Peyer's patch (tissue), 4 donors: ENCODE measurements at regions not wholly inside any gene's neighbourhood (a gene's known extent, or its start where the extent isn't known, plus 50 kb on each side); places are given as distances from the start of the nearest gene placed in this dataset.

Experiments
- DNase-seq, 3 donors: peaks; one replicate each; pipeline ENCODE4 v3.0.0-alpha.2; 2017 to 2019
- H3K27ac ChIP-seq, 4 donors: fragments of 200-600 bp; sonication (generic); one replicate each; pipeline ENCODE4 v1.5.1; 2016 to 2019
- H3K27me3 ChIP-seq, 2 donors: fragments of 200-600 bp; sonication (generic); one replicate each; pipeline ENCODE4 v1.5.1; 2019
- H3K36me3 ChIP-seq, 3 donors: fragments of 200-600 bp; sonication (generic); one replicate each; pipeline ENCODE4 v1.5.1; 2016 to 2019
- H3K4me1 ChIP-seq, 4 donors: fragments of 200-600 bp; sonication (generic); one replicate each; pipeline ENCODE4 v1.5.1; 2016 to 2019
- H3K4me3 ChIP-seq, 4 donors: fragments of 200-600 bp; sonication (generic); 1 replicate in 3 of 4; 2 replicates in 1 of 4; pipeline ENCODE4 v1.5.1; 2016 to 2019; ENCODE audit warnings: mild to moderate bottlenecking in 1 of 4
- H3K9me3 ChIP-seq, 4 donors: fragments of 200-600 bp; sonication (generic); one replicate each; pipeline ENCODE4 v1.5.1; 2016 to 2019; ENCODE audit warnings: mild to moderate bottlenecking in 1 of 4
- POLR2A ChIP-seq, 2 donors: fragments of 450-650 bp; IDR thresholded peaks; one replicate each; pipeline ENCODE4 v1.5.1; 2017; ENCODE audit warnings: antibody characterized with exemption in 2 of 2, mild to moderate bottlenecking in 2 of 2, moderate library complexity in 2 of 2
- TF ChIP-seq, protein P1 (sequence below), 6 experiments: fragments of 450-650 bp in 4 of 6; fragments of 200-600 bp in 2 of 6; sonication (generic) in 1 of 6; IDR thresholded peaks; one replicate each; pipeline ENCODE4 v1.5.1; 2017 to 2019; ENCODE audit warnings: antibody characterized with exemption in 6 of 6, mild to moderate bottlenecking in 3 of 6, moderate library complexity in 1 of 6

DNA sequence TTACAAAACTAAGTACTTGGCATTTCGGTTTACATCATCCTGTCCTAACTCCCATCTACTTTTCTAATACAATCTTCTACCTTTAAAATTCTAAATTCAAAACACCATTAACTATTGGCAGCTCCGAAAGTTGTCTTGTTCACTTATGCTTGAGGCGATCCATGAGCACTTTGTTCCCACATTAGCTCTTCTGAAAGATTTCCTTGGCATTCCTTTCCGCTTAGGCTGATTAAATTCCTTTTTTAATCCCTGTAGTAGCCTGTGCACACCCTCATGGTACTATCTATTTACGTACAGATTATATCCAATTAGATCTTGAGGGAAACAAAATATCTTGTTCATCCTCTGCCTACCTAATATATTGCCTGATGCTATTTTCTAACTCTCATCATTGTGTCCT, 480.7 kb downstream of the PRKD1 start:
- Histone ChIP-seq H3K27me3 (no peaks in the 10 kb centered on the region), H3K4me3 (no peak overlapping the region), H3K4me1 (no peaks in the 10 kb centered on the region), H3K36me3 (no peaks in the 10 kb centered on the region), H3K27ac (no peak overlapping the region), H3K9me3 (no peaks in the 10 kb centered on the region)
- no peak for TF ChIP-seq POLR2A (IDR thresholded peaks at IDR 0.05)
- TF ChIP-seq, protein P1, sequence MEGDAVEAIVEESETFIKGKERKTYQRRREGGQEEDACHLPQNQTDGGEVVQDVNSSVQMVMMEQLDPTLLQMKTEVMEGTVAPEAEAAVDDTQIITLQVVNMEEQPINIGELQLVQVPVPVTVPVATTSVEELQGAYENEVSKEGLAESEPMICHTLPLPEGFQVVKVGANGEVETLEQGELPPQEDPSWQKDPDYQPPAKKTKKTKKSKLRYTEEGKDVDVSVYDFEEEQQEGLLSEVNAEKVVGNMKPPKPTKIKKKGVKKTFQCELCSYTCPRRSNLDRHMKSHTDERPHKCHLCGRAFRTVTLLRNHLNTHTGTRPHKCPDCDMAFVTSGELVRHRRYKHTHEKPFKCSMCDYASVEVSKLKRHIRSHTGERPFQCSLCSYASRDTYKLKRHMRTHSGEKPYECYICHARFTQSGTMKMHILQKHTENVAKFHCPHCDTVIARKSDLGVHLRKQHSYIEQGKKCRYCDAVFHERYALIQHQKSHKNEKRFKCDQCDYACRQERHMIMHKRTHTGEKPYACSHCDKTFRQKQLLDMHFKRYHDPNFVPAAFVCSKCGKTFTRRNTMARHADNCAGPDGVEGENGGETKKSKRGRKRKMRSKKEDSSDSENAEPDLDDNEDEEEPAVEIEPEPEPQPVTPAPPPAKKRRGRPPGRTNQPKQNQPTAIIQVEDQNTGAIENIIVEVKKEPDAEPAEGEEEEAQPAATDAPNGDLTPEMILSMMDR (IDR thresholded peaks at IDR 0.05), result no peak
- no peak for DNase-seq

DNA sequence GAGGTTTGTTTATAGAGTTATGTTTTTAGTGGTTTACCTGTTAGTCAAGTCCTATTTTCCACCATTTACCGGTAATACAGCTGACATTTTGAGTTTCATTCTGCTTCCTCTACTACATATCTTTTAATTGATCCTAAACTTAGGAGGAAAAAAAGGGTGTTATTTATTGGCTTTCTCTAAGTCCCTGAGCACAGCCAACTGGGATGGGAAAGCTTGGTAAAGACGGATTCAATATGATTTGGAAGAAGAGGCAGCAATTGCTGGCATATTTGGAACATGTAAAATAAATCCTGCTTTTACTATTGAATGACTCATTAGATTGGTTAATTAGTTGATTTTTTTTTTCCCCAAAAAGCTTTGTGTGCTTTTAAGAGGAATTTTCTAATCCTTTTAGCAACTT, 475.7 kb downstream of the PRKD1 start:
- H3K9me3 ChIP-seq, result no peaks in the 10 kb centered on the region
- DNase-seq, result no peak
- H3K4me3 ChIP-seq, result no peak overlapping the region
- H3K27ac ChIP-seq, result no peak overlapping the region
- H3K27me3 ChIP-seq, result no peaks in the 10 kb centered on the region
- TF ChIP-seq, protein P1 (IDR thresholded peaks at IDR 0.05), result no peak
- no peak for TF ChIP-seq POLR2A (IDR thresholded peaks at IDR 0.05)
- H3K4me1 ChIP-seq, result no peaks in the 10 kb centered on the region
- no peaks in the 10 kb centered on the region for H3K36me3 ChIP-seq

DNA sequence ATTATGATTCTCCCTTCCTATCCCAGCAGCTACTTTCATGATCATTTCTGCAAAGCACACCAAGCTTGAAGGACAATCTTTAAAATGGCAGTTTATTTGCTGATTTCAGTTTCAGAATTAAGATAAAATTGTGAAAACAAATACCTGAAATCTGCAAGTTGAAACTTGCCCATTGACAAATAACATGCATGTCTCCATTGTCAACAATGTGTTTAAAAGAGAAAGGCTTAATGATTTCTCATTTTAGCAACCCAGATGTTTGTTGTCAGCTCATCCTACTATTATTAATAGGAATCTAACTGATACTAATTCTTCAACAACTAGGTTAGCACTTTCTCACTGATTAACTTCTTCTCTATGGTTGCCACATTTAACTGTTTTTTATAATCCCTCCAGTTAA, 474.6 kb downstream of the PRKD1 start:
- Histone ChIP-seq H3K9me3 (no peaks in the 10 kb centered on the region), H3K27ac (no peak overlapping the region), H3K36me3 (no peaks in the 10 kb centered on the region), H3K4me1 (no peaks in the 10 kb centered on the region), H3K27me3 (no peaks in the 10 kb centered on the region), H3K4me3 (no peak overlapping the region)
- no peak for DNase-seq
- TF ChIP-seq, protein P1 (IDR thresholded peaks at IDR 0.05), result no peak
- TF ChIP-seq POLR2A (IDR thresholded peaks at IDR 0.05), result no peak

DNA sequence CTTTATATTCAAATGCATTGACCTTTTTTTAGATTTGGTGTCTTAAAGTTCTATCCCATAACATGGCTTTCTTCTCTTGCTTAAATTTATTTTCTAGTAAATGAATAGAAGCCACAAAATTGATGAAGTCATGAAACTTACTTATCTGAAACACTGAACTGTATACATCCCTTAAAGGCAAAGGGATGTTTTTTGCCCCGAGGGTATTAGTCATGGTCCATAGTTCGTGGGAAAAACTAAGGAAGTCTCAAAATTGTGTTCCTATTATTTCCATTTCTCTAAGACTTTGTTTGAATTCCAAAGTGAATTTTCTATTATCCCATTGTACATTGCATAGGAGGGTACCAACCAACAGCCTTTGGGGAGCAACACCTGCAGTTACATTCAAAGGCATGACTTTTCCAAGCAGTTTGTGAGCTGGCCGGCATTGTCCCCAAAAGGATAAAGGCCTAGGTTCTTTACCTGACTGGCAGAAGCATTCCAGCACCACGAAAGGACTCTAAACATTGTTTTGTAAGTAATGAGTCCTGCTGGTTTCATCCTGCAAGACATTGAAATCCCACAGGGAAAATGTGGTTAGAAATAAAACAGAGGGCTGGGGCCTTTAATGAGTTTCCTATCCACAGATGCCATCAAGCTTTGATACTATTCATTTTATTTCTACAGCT, 473.5 kb downstream of the PRKD1 start:
- no peaks in the 10 kb centered on the region for H3K27me3 ChIP-seq
- H3K4me1 ChIP-seq, result no peaks in the 10 kb centered on the region
- H3K27ac ChIP-seq, result no peak overlapping the region
- H3K9me3 ChIP-seq, result no peaks in the 10 kb centered on the region
- H3K36me3 ChIP-seq, result no peaks in the 10 kb centered on the region
- no peak overlapping the region for H3K4me3 ChIP-seq
- no peak for DNase-seq
- TF ChIP-seq POLR2A (IDR thresholded peaks at IDR 0.05), result no peak
- TF ChIP-seq, protein P1 (IDR thresholded peaks at IDR 0.05), result no peak

DNA sequence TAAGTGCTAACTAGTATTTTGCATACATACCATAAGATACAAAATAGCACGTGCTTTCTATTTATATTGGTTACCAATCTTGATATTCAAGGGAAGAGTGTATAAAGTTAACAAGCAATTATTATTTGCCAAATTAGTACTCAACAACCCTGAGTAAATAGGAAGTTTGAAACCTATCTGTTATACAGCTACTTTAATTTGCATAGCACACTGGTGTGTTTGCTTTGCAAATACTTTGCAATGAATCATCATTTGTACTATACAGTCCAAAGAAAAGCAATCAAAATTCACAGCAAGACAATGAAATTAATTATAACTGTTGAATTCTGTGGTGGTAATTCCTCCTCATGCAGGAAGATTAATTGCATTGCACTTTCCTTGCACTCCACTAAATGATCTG, 469.1 kb downstream of the PRKD1 start:
- Histone ChIP-seq H3K4me3 (no peak overlapping the region), H3K9me3 (no peaks in the 10 kb centered on the region), H3K4me1 (no peaks in the 10 kb centered on the region), H3K27me3 (no peaks in the 10 kb centered on the region), H3K27ac (no peak overlapping the region), H3K36me3 (no peaks in the 10 kb centered on the region)
- no peak for DNase-seq
- TF ChIP-seq, protein P1 (IDR thresholded peaks at IDR 0.05), result no peak
- no peak for TF ChIP-seq POLR2A (IDR thresholded peaks at IDR 0.05)

DNA sequence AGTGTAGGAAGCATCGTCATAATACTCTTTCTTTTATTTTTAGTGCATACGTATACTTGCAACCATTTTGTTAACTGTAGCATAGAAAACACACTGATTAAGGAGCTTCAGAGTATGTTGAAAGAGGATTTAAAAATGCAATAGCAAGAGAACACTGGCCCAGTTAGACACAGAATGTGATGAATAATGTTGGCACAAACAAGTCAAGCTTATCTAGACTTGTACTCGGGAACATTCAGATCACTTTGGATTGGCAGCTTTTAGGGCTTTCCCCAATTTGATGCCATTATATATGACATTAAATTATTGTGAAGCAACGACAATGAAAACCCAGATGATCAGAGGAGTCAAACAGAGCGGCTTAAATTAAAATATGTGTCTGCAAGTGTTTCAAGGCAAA, 468.1 kb downstream of the PRKD1 start:
- Histone ChIP-seq H3K27ac (no peak overlapping the region), H3K9me3 (no peaks in the 10 kb centered on the region), H3K4me1 (no peaks in the 10 kb centered on the region), H3K36me3 (no peaks in the 10 kb centered on the region), H3K27me3 (no peaks in the 10 kb centered on the region), H3K4me3 (no peak overlapping the region)
- TF ChIP-seq, protein P1 (IDR thresholded peaks at IDR 0.05), result no peak
- no peak for TF ChIP-seq POLR2A (IDR thresholded peaks at IDR 0.05)
- DNase-seq, result no peak
